GM23338 (cell line): ENCODE measurements at regions not wholly inside any gene's neighbourhood (a gene's known extent, or its start where the extent isn't known, plus 50 kb on each side); places are given as distances from the start of the nearest gene placed in this dataset.

Source experiments
- ATAC-seq: fragments of 200-7000 bp; cut with Tn5 transposase; 3 replicates; pipeline ENCODE4 v1.9.1; 2020
- DNase-seq: peaks from one replicate; pipeline ENCODE4 v3.0.0-alpha.2; 2015; ENCODE audit warnings: low spot score
- H2AFZ ChIP-seq: fragments of 200-600 bp; sonication (generic); 2 replicates; pipeline ENCODE4 v1.8.0; 2016; ENCODE audit warnings: antibody characterized with exemption, mild to moderate bottlenecking, moderate library complexity
- H3F3A ChIP-seq: fragments of 200-600 bp; sonication (generic); replicated peaks from 2 replicates; pipeline ENCODE4 v1.8.0; 2017; ENCODE audit warnings: antibody characterized with exemption, mixed run types, low read depth
- H3K27ac ChIP-seq: fragments of 200-600 bp; sonication (generic); 2 replicates; pipeline ENCODE4 v1.6.1; 2016; ENCODE audit warnings: low read depth
- H3K27me3 ChIP-seq: fragments of 200-600 bp; sonication (generic); 2 replicates; pipeline ENCODE4 v1.8.0; 2016; ENCODE audit warnings: mild to moderate bottlenecking, mixed run types, moderate library complexity; ENCODE audit not compliant: insufficient read depth
- H3K36me3 ChIP-seq: fragments of 200-600 bp; sonication (generic); 2 replicates; pipeline ENCODE4 v1.8.0; 2016; ENCODE audit warnings: mild to moderate bottlenecking; ENCODE audit not compliant: insufficient read depth
- H3K4me1 ChIP-seq: fragments of 200-600 bp; sonication (generic); 2 replicates; pipeline ENCODE4 v1.8.0; 2016; ENCODE audit warnings: mild to moderate bottlenecking, moderate library complexity; ENCODE audit not compliant: insufficient read depth
- H3K4me2 ChIP-seq: fragments of 200-600 bp; sonication (generic); 2 replicates; pipeline ENCODE4 v1.7.1; 2017; ENCODE audit warnings: mixed run types
- H3K4me3 ChIP-seq: fragments of 200-600 bp; sonication (generic); 2 replicates; pipeline ENCODE4 v1.6.1; 2016; ENCODE audit warnings: mixed run types
- H3K79me2 ChIP-seq: fragments of 200-600 bp; sonication (generic); replicated peaks from 2 replicates; pipeline ENCODE4 v1.8.0; 2017; ENCODE audit warnings: mild to moderate bottlenecking; ENCODE audit not compliant: insufficient read depth
- H3K9me2 ChIP-seq: fragments of 200-600 bp; sonication (generic); 2 replicates; pipeline ENCODE4 v1.8.0; 2017; ENCODE audit not compliant: insufficient read depth
- H4K20me1 ChIP-seq: fragments of 200-600 bp; sonication (generic); replicated peaks from 2 replicates; pipeline ENCODE4 v1.8.0; 2017; ENCODE audit warnings: mild to moderate bottlenecking; ENCODE audit not compliant: insufficient read depth
- H3K27ac Mint-ChIP-seq: 2 replicates; pipeline ENCODE4 v1.8.0; 2020; ENCODE audit warnings: inconsistent platforms, mild to moderate bottlenecking, moderate library complexity, mixed read lengths
- H3K27me3 Mint-ChIP-seq: 3 replicates; pipeline ENCODE4 v1.8.0; 2022; ENCODE audit warnings: low read depth, mild to moderate bottlenecking, moderate library complexity, mixed read lengths, inconsistent platforms; ENCODE audit not compliant: insufficient read depth, poor library complexity
- H3K36me3 Mint-ChIP-seq: 3 replicates; pipeline ENCODE4 v1.8.0; 2021; ENCODE audit warnings: low read depth, mild to moderate bottlenecking, inconsistent platforms, moderate library complexity, mixed read lengths
- H3K4me1 Mint-ChIP-seq: 3 replicates; pipeline ENCODE4 v1.8.0; 2020; ENCODE audit warnings: mild to moderate bottlenecking, inconsistent platforms, mixed read lengths
- H3K4me3 Mint-ChIP-seq: 3 replicates; pipeline ENCODE4 v1.8.0; 2021; ENCODE audit warnings: moderate library complexity, mild to moderate bottlenecking, inconsistent platforms, mixed read lengths
- H3K9me3 Mint-ChIP-seq: 3 replicates; pipeline ENCODE4 v1.8.0; 2020; ENCODE audit warnings: moderate library complexity, mild to moderate bottlenecking, inconsistent platforms, mixed read lengths
- CREB1 ChIP-seq: fragments of 250-450 bp; sonication (Bioruptor Pico); IDR thresholded peaks from 2 replicates; pipeline ENCODE4 v1.5.0; 2020; ENCODE audit warnings: low read depth, mild to moderate bottlenecking, moderate library complexity
- EZH2 ChIP-seq: fragments of 200-600 bp; sonication (generic); IDR thresholded peaks from one replicate; pipeline ENCODE4 v1.8.0; 2017; ENCODE audit warnings: antibody characterized with exemption, mild to moderate bottlenecking, low read depth; ENCODE audit not compliant: unreplicated experiment
- EZH2phosphoT487 ChIP-seq: fragments of 200-600 bp; sonication (generic); IDR thresholded peaks from one replicate; pipeline ENCODE4 v1.8.1; 2018; ENCODE audit warnings: antibody characterized with exemption; ENCODE audit not compliant: unreplicated experiment
- JUNB ChIP-seq: IDR thresholded peaks from one replicate; pipeline ENCODE4 v1.6.1; 2016; ENCODE audit warnings: antibody characterized with exemption; ENCODE audit not compliant: unreplicated experiment
- NANOG ChIP-seq: IDR thresholded peaks from 2 replicates; pipeline ENCODE4 v1.6.1; 2016; ENCODE audit warnings: antibody characterized with exemption, borderline replicate concordance
- POLR2AphosphoS5 ChIP-seq: IDR thresholded peaks from 2 replicates; pipeline ENCODE4 v1.6.1; 2016; ENCODE audit warnings: antibody characterized with exemption, low read depth
- STAT1 ChIP-seq: IDR thresholded peaks from one replicate; pipeline ENCODE4 v1.6.1; 2016; ENCODE audit warnings: antibody characterized with exemption; ENCODE audit not compliant: unreplicated experiment
- ZNF331 ChIP-seq: fragments of 250-450 bp; sonication (Bioruptor Pico); IDR thresholded peaks from 2 replicates; pipeline ENCODE4 v1.5.0; 2020; ENCODE audit warnings: low read depth, mild to moderate bottlenecking, moderate library complexity
- TF ChIP-seq, protein P1 (sequence below), 2 experiments: fragments of 200-600 bp in 1 of 2; sonication (generic) in 1 of 2; conservative IDR thresholded peaks; 2 replicates each; pipeline versions ENCODE4 v1.5.1 to v1.6.1; 2016 to 2017; ENCODE audit warnings: antibody characterized with exemption in 2 of 2, low read depth in 2 of 2, mild to moderate bottlenecking in 2 of 2, moderate library complexity in 1 of 2
- TF ChIP-seq, protein P2 (sequence below): IDR thresholded peaks from one replicate; pipeline ENCODE4 v1.6.1; 2018; ENCODE audit warnings: antibody characterized with exemption; ENCODE audit not compliant: unreplicated experiment
- TF ChIP-seq, protein P3 (sequence below): fragments of 250-450 bp; sonication (Bioruptor Pico); IDR thresholded peaks from 2 replicates; pipeline ENCODE4 v1.5.0; 2020; ENCODE audit warnings: mild to moderate bottlenecking, moderate library complexity

DNA sequence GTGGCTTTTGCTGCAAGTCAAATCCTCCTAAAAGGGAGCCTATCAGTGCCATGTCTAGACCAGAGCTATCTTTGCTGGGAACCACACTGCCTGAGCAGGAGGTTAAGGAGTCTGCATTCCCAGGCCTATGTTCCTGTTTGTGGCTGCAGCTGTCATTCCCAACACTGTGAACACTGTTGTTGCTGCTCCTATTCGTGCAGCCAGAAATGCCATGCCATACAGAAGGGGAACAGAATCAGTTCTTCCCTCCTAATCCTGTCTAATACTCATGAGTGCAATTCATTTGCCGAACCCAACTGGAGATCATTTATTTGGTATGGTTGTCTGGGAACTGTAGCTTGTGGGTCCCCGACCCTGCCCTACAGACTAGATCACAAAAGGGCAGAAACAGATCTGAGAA lies 406.5 kb upstream of the GJE1 start:
- no peak overlapping the region for H3K4me2 ChIP-seq
- H3K79me2 ChIP-seq, result no peaks in the 10 kb centered on the region
- peak; percentile 69 for ATAC-seq
- H3K9me3 Mint-ChIP-seq, result no peaks in the 10 kb centered on the region
- H3F3A ChIP-seq, result no peaks in the 10 kb centered on the region
- H3K27me3 ChIP-seq, result no peaks in the 10 kb centered on the region
- no peaks in the 10 kb centered on the region for H3K27me3 Mint-ChIP-seq
- no peak overlapping the region; the same call in 1 of the 2 replicates for H3K27ac Mint-ChIP-seq
- no peak overlapping the region for H3K4me3 ChIP-seq
- H3K36me3 Mint-ChIP-seq, result no peaks in the 10 kb centered on the region
- H2AFZ ChIP-seq, result no peak overlapping the region
- H3K36me3 ChIP-seq, result no peaks in the 10 kb centered on the region
- no peaks in the 10 kb centered on the region; the same call in 1 of the 2 replicates for H3K9me2 ChIP-seq
- no peak overlapping the region for H3K27ac ChIP-seq
- peaks cover 7% of the 10 kb centered on the region; the same call in 1 of the 2 replicates for H3K4me1 ChIP-seq
- H3K4me3 Mint-ChIP-seq, result no peak overlapping the region
- TF ChIP-seq NANOG (no peak), JUNB (no peak), EZH2 (no peak), POLR2AphosphoS5 (no peak), CREB1 (CRISPR knock-in tag) (no peak), STAT1 (no peak), ZNF331 (no peak), EZH2phosphoT487 (no peak)
- TF ChIP-seq, protein P1, sequence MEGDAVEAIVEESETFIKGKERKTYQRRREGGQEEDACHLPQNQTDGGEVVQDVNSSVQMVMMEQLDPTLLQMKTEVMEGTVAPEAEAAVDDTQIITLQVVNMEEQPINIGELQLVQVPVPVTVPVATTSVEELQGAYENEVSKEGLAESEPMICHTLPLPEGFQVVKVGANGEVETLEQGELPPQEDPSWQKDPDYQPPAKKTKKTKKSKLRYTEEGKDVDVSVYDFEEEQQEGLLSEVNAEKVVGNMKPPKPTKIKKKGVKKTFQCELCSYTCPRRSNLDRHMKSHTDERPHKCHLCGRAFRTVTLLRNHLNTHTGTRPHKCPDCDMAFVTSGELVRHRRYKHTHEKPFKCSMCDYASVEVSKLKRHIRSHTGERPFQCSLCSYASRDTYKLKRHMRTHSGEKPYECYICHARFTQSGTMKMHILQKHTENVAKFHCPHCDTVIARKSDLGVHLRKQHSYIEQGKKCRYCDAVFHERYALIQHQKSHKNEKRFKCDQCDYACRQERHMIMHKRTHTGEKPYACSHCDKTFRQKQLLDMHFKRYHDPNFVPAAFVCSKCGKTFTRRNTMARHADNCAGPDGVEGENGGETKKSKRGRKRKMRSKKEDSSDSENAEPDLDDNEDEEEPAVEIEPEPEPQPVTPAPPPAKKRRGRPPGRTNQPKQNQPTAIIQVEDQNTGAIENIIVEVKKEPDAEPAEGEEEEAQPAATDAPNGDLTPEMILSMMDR (conservative IDR thresholded peaks at IDR 0.05; ENCODE audit: low read depth in 2 of 2), result no peak
- TF ChIP-seq, protein P2, sequence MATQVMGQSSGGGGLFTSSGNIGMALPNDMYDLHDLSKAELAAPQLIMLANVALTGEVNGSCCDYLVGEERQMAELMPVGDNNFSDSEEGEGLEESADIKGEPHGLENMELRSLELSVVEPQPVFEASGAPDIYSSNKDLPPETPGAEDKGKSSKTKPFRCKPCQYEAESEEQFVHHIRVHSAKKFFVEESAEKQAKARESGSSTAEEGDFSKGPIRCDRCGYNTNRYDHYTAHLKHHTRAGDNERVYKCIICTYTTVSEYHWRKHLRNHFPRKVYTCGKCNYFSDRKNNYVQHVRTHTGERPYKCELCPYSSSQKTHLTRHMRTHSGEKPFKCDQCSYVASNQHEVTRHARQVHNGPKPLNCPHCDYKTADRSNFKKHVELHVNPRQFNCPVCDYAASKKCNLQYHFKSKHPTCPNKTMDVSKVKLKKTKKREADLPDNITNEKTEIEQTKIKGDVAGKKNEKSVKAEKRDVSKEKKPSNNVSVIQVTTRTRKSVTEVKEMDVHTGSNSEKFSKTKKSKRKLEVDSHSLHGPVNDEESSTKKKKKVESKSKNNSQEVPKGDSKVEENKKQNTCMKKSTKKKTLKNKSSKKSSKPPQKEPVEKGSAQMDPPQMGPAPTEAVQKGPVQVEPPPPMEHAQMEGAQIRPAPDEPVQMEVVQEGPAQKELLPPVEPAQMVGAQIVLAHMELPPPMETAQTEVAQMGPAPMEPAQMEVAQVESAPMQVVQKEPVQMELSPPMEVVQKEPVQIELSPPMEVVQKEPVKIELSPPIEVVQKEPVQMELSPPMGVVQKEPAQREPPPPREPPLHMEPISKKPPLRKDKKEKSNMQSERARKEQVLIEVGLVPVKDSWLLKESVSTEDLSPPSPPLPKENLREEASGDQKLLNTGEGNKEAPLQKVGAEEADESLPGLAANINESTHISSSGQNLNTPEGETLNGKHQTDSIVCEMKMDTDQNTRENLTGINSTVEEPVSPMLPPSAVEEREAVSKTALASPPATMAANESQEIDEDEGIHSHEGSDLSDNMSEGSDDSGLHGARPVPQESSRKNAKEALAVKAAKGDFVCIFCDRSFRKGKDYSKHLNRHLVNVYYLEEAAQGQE, result no peak
- TF ChIP-seq, protein P3, sequence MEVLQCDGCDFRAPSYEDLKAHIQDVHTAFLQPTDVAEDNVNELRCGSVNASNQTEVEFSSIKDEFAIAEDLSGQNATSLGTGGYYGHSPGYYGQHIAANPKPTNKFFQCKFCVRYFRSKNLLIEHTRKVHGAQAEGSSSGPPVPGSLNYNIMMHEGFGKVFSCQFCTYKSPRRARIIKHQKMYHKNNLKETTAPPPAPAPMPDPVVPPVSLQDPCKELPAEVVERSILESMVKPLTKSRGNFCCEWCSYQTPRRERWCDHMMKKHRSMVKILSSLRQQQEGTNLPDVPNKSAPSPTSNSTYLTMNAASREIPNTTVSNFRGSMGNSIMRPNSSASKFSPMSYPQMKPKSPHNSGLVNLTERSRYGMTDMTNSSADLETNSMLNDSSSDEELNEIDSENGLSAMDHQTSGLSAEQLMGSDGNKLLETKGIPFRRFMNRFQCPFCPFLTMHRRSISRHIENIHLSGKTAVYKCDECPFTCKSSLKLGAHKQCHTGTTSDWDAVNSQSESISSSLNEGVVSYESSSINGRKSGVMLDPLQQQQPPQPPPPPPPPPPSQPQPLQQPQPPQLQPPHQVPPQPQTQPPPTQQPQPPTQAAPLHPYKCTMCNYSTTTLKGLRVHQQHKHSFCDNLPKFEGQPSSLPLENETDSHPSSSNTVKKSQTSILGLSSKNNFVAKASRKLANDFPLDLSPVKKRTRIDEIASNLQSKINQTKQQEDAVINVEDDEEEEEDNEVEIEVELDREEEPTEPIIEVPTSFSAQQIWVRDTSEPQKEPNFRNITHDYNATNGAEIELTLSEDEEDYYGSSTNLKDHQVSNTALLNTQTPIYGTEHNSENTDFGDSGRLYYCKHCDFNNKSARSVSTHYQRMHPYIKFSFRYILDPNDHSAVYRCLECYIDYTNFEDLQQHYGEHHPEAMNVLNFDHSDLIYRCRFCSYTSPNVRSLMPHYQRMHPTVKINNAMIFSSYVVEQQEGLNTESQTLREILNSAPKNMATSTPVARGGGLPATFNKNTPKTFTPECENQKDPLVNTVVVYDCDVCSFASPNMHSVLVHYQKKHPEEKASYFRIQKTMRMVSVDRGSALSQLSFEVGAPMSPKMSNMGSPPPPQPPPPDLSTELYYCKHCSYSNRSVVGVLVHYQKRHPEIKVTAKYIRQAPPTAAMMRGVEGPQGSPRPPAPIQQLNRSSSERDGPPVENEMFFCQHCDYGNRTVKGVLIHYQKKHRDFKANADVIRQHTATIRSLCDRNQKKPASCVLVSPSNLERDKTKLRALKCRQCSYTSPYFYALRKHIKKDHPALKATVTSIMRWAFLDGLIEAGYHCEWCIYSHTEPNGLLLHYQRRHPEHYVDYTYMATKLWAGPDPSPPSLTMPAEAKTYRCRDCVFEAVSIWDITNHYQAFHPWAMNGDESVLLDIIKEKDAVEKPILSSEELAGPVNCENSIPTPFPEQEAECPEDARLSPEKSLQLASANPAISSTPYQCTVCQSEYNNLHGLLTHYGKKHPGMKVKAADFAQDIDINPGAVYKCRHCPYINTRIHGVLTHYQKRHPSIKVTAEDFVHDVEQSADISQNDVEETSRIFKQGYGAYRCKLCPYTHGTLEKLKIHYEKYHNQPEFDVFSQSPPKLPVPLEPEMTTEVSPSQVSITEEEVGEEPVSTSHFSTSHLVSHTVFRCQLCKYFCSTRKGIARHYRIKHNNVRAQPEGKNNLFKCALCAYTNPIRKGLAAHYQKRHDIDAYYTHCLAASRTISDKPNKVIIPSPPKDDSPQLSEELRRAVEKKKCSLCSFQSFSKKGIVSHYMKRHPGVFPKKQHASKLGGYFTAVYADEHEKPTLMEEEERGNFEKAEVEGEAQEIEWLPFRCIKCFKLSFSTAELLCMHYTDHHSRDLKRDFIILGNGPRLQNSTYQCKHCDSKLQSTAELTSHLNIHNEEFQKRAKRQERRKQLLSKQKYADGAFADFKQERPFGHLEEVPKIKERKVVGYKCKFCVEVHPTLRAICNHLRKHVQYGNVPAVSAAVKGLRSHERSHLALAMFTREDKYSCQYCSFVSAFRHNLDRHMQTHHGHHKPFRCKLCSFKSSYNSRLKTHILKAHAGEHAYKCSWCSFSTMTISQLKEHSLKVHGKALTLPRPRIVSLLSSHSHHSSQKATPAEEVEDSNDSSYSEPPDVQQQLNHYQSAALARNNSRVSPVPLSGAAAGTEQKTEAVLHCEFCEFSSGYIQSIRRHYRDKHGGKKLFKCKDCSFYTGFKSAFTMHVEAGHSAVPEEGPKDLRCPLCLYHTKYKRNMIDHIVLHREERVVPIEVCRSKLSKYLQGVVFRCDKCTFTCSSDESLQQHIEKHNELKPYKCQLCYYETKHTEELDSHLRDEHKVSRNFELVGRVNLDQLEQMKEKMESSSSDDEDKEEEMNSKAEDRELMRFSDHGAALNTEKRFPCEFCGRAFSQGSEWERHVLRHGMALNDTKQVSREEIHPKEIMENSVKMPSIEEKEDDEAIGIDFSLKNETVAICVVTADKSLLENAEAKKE, result no peak
- peak; percentile 23 for DNase-seq
- H4K20me1 ChIP-seq, result no peaks in the 10 kb centered on the region
- H3K4me1 Mint-ChIP-seq, result peaks cover 19% of the 10 kb centered on the region; the same call in 2 of the 3 replicates
